WTC11 (cell line): ENCODE measurements at regions not wholly inside any gene's neighbourhood (a gene's known extent, or its start where the extent isn't known, plus 50 kb on each side); places are given as distances from the start of the nearest gene placed in this dataset.

Source experiments
- AFF4 ChIP-seq: sonication (generic); formaldehyde crosslinking; IDR thresholded peaks from 2 replicates; pipeline ENCODE4 v1.8.1; 2023; ENCODE audit warnings: mild to moderate bottlenecking, missing genetic modification reagents, borderline replicate concordance
- CBFB ChIP-seq: sonication (generic); formaldehyde crosslinking; IDR thresholded peaks from 2 replicates; pipeline ENCODE4 v1.8.1; 2022; ENCODE audit warnings: mild to moderate bottlenecking, low read depth, missing genetic modification reagents
- CTCF ChIP-seq: fragments of 200-600 bp; IDR thresholded peaks from 2 replicates; pipeline ENCODE4 v1.8.0; 2022; ENCODE audit warnings: antibody characterized with exemption
- ESRRA ChIP-seq: sonication (generic); formaldehyde crosslinking; IDR thresholded peaks from 2 replicates; pipeline ENCODE4 v1.8.1; 2022; ENCODE audit warnings: mild to moderate bottlenecking, missing genetic modification reagents, borderline replicate concordance
- FOXP1 ChIP-seq: sonication (generic); formaldehyde crosslinking; IDR thresholded peaks from 2 replicates; pipeline ENCODE4 v1.8.0; 2022; ENCODE audit warnings: missing genetic modification reagents, mild to moderate bottlenecking, moderate library complexity, borderline replicate concordance
- STAT6 ChIP-seq: sonication (generic); formaldehyde crosslinking; conservative IDR thresholded peaks from 2 replicates; pipeline ENCODE4 v1.8.1; 2023; ENCODE audit warnings: mild to moderate bottlenecking, low read depth, missing genetic modification reagents, moderate library complexity
- TEAD4 ChIP-seq: sonication (generic); formaldehyde crosslinking; IDR thresholded peaks from 2 replicates; pipeline ENCODE4 v1.8.0; 2022; ENCODE audit warnings: mild to moderate bottlenecking, missing genetic modification reagents
- USF2 ChIP-seq: sonication (generic); formaldehyde crosslinking; IDR thresholded peaks from 2 replicates; pipeline ENCODE4 v1.8.1; 2023; ENCODE audit warnings: mild to moderate bottlenecking, missing genetic modification reagents, moderate library complexity
- ZNF281 ChIP-seq: sonication (generic); formaldehyde crosslinking; IDR thresholded peaks from 2 replicates; pipeline ENCODE4 v1.8.0; 2023; ENCODE audit warnings: mild to moderate bottlenecking, missing genetic modification reagents
- ZNF423 ChIP-seq: fragments of 250-450 bp; sonication (Bioruptor Pico); IDR thresholded peaks from 2 replicates; pipeline ENCODE4 v2.1.2; 2022; ENCODE audit warnings: mild to moderate bottlenecking, moderate library complexity
- ZNF512 ChIP-seq: sonication (generic); formaldehyde crosslinking; IDR thresholded peaks from 2 replicates; pipeline ENCODE4 v1.8.1; 2022; ENCODE audit warnings: missing genetic modification reagents, borderline replicate concordance
- ZSCAN18 ChIP-seq: fragments of 250-450 bp; sonication (Bioruptor Pico); IDR thresholded peaks from 2 replicates; pipeline ENCODE4 v2.1.2; 2022; ENCODE audit warnings: mild to moderate bottlenecking, moderate library complexity
- TF ChIP-seq, protein P1 (sequence below): sonication (generic); formaldehyde crosslinking; IDR thresholded peaks from 2 replicates; pipeline ENCODE4 v1.8.0; 2022; ENCODE audit warnings: mild to moderate bottlenecking, missing genetic modification reagents
- TF ChIP-seq, protein P2 (sequence below): sonication (generic); formaldehyde crosslinking; IDR thresholded peaks from 2 replicates; pipeline ENCODE4 v1.8.0; 2022; ENCODE audit warnings: mild to moderate bottlenecking, missing genetic modification reagents

DNA sequence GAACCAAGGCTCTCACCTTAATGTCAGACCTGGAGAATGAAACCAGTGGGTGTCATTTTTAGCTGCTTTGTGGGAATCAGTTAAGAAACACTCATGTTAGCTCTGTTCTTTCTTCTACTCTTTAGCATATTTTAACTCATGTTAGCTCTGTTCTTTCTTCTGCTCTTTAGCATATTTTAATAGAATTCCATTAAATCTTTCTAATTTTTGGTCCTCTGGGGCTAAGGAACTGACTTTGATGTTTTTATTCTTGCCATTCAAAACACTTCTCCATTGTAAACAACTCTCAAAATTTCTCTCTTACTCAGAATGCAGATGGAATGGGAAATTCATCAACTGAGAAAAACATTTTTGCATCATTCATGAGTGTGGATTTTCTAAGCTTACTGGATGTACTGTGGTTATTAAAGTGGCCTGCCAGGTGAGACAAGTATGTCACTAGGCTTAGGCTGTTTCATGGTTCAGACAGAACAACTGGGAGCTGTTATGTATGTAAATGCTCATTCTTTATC lies 680.6 kb downstream of the ROBO2 start:
- TF ChIP-seq ZNF281 (CRISPR knock-in tag) (no peak), TEAD4 (CRISPR knock-in tag) (no peak), CTCF (no peak), AFF4 (no peak), USF2 (CRISPR knock-in tag) (no peak), ZSCAN18 (CRISPR knock-in tag) (no peak), ZNF512 (no peak), ESRRA (CRISPR knock-in tag) (no peak), CBFB (CRISPR knock-in tag) (no peak), STAT6 (no peak), ZNF423 (CRISPR knock-in tag) (no peak), FOXP1 (CRISPR knock-in tag) (no peak)
- TF ChIP-seq, protein P1, sequence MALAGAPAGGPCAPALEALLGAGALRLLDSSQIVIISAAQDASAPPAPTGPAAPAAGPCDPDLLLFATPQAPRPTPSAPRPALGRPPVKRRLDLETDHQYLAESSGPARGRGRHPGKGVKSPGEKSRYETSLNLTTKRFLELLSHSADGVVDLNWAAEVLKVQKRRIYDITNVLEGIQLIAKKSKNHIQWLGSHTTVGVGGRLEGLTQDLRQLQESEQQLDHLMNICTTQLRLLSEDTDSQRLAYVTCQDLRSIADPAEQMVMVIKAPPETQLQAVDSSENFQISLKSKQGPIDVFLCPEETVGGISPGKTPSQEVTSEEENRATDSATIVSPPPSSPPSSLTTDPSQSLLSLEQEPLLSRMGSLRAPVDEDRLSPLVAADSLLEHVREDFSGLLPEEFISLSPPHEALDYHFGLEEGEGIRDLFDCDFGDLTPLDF (CRISPR knock-in tag), result no peak
- TF ChIP-seq, protein P2, sequence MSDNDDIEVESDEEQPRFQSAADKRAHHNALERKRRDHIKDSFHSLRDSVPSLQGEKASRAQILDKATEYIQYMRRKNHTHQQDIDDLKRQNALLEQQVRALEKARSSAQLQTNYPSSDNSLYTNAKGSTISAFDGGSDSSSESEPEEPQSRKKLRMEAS, result no peak
